Central memory CD8-positive, alpha-beta T cell (primary cell): ENCODE measurements at regions not wholly inside any gene's neighbourhood (a gene's known extent, or its start where the extent isn't known, plus 50 kb on each side); places are given as distances from the start of the nearest gene placed in this dataset.

Experiments
- ATAC-seq: fragments of 150-1000 bp; cut with Tn5 transposase; replicated peaks from 2 replicates; pipeline ENCODE4 v1.10.0; 2022; ENCODE audit warnings: mild to moderate bottlenecking, moderate FRiP score, moderate number of reproducible peaks; ENCODE audit not compliant: poor library complexity, severe bottlenecking; ENCODE audit errors: extremely low read depth
- DNase-seq, 2 donors: peaks; one replicate each; pipeline ENCODE4 v3.0.0; 2021; ENCODE audit warnings: low spot score in 2 of 2
- H3K27ac Mint-ChIP-seq: one replicate; pipeline ENCODE4 v1.8.0; 2022; ENCODE audit warnings: low read depth, mild to moderate bottlenecking, moderate library complexity, mixed read lengths
- H3K27me3 Mint-ChIP-seq: one replicate; pipeline ENCODE4 v1.8.0; 2022; ENCODE audit warnings: mixed read lengths
- H3K36me3 Mint-ChIP-seq: one replicate; pipeline ENCODE4 v1.8.0; 2022; ENCODE audit warnings: mild to moderate bottlenecking, moderate library complexity, mixed read lengths; ENCODE audit not compliant: insufficient read depth
- H3K4me1 Mint-ChIP-seq: one replicate; pipeline ENCODE4 v1.8.0; 2022; ENCODE audit warnings: mixed read lengths
- H3K4me3 Mint-ChIP-seq: one replicate; pipeline ENCODE4 v1.8.0; 2022; ENCODE audit warnings: mild to moderate bottlenecking, moderate library complexity, mixed read lengths
- H3K9me3 Mint-ChIP-seq: one replicate; pipeline ENCODE4 v1.8.0; 2022; ENCODE audit warnings: mixed read lengths

GRCh38 chr5:133708331-133708850 lies 96.0 kb upstream of the FSTL4 start:
- Mint-ChIP-seq H3K36me3 (no peaks in the 10 kb centered on the region), H3K9me3 (no peaks in the 10 kb centered on the region), H3K4me3 (no peak overlapping the region), H3K4me1 (no peaks in the 10 kb centered on the region), H3K27me3 (peaks cover 38% of the 10 kb centered on the region), H3K27ac (no peak overlapping the region)
- ATAC-seq (no peak), DNase-seq (no peak)

- ATAC-seq = no peak
These were observed 95.3 kb upstream of the FSTL4 start for GRCh38 chr5:133707629-133708028.

GRCh38 chr5:133706506-133707430 lies 94.4 kb upstream of the FSTL4 start:
- H3K4me1 Mint-ChIP-seq = no peaks in the 10 kb centered on the region
- H3K27ac Mint-ChIP-seq = no peak overlapping the region
- ATAC-seq = no peak
- peaks cover 38% of the 10 kb centered on the region for H3K27me3 Mint-ChIP-seq
- no peak for DNase-seq
- H3K36me3 Mint-ChIP-seq = no peaks in the 10 kb centered on the region
- no peak overlapping the region for H3K4me3 Mint-ChIP-seq
- no peaks in the 10 kb centered on the region for H3K9me3 Mint-ChIP-seq

More at GRCh38 chr5:133707629-133708028, 95.3 kb upstream of the FSTL4 start:
- DNase-seq = no peak
- Mint-ChIP-seq H3K4me1 (no peaks in the 10 kb centered on the region), H3K27ac (no peak overlapping the region), H3K9me3 (no peaks in the 10 kb centered on the region), H3K36me3 (no peaks in the 10 kb centered on the region), H3K4me3 (no peak overlapping the region), H3K27me3 (peaks cover 38% of the 10 kb centered on the region)

DNA sequence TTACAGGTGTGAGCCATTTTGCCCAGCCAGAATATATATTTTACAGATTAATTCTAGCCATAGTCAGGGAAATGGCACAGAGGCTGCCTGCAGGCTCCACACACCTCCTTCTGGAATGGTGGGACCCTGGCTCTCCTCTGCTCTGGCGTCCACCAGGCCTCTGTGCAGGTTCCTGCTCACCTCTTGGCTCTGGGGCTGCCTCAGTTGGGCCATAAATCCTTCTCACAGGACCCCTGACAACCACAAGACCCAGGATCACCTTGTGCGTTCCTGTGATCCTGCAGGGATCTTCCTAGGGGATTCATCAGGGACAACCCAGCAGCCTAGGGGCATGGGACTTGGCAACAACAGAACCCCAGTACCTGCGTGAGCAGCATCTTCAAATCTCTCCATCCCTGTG lies 93.0 kb upstream of the FSTL4 start:
- Mint-ChIP-seq H3K36me3 (no peaks in the 10 kb centered on the region), H3K27me3 (peaks cover 23% of the 10 kb centered on the region), H3K4me3 (no peak overlapping the region), H3K27ac (no peak overlapping the region), H3K9me3 (no peaks in the 10 kb centered on the region), H3K4me1 (no peaks in the 10 kb centered on the region)
- ATAC-seq (no peak), DNase-seq (no peak)

DNA sequence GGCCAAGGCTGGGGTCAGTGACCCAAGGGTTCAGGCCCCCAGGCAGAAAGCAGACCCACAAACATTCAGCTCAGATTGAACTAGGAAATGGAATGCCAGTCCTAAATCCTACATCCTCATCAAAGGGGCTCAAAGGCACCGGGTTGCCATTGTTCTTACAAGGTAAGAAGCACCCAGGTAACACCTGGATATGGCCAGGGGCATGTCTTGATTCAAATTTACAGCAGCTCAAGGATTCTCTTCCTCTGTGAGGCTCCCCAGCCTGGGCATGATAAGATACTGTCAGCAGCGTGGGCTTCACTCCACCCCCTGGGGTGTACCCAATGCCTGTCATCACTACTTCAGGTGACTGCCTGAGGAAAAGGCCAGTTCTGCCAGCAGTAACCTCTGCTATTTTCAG lies 92.1 kb upstream of the FSTL4 start:
- Mint-ChIP-seq H3K4me3 (no peak overlapping the region), H3K27ac (no peak overlapping the region), H3K4me1 (no peaks in the 10 kb centered on the region), H3K36me3 (no peaks in the 10 kb centered on the region), H3K9me3 (no peaks in the 10 kb centered on the region), H3K27me3 (peaks cover 14% of the 10 kb centered on the region)
- no peak for ATAC-seq
- DNase-seq = no peak

DNA sequence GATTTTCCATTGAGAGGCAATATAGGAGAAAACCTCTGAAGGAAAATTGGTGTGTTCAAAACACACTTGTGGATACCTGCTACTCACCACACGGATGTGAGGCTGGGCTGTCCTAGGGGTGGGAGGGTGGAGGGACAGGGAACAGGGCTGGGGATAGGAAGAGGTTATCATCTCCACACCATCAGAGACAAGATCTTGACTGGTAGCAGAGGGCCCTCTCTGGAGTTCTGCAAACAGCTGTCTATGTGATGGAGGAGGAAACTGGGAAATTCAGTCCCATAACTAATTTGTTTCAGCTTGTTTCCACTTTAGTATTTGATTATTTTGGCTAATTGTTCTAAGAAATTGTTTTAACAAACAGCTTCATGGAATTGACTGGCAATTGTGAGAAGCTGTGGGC lies 91.6 kb upstream of the FSTL4 start:
- Mint-ChIP-seq H3K4me1 (no peaks in the 10 kb centered on the region), H3K36me3 (no peaks in the 10 kb centered on the region), H3K4me3 (no peak overlapping the region), H3K9me3 (no peaks in the 10 kb centered on the region), H3K27ac (no peak overlapping the region), H3K27me3 (peaks cover 10% of the 10 kb centered on the region)
- ATAC-seq (no peak), DNase-seq (no peak)

DNA sequence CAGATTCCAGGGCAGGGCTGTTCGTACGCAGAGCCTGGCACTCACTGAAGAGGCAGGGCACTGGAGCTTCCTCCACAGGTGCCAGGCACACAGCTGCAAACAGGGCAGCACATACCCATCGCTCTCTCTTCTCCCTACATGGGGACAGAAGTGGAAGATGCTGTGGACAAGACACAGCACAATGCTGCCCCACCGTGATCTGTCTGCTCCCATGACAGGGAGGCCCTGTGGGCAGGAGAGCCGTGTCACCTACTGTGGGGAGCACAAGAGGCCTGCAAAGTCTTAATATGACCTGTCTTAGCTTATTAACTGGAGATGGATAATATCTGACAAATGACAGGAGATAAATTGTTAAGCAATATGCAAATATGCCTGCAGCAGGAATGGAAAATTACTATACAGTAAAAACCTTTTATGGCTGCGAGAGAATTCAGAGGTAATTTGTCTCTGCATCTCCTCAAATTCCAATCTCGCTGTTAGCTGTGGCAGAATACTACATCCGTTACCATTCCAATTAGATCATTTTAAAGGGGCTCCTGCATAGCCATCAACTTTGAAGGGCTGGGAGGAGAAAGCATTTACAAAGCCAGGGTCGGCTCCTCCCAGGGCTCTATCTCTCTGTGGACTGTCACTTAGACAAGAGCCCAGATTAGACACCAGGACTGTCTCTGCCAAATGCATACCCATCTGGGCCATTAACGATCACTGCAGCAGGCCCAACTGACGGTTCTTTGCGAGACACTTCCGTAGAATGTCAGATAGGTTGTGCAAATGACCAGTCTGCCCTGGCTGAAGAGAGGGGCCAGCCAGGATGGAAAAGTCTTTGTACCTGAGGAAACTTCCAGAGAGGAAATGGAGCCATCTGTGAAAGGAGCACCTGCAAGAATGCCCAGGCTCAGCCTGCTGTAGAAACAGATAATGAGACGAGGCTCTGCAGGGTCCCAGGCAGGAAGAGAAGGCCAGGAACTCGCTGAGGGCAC lies 90.7 kb upstream of the FSTL4 start:
- no peaks in the 10 kb centered on the region for H3K9me3 Mint-ChIP-seq
- no peak for DNase-seq
- H3K27ac Mint-ChIP-seq = no peak overlapping the region
- H3K4me3 Mint-ChIP-seq = no peak overlapping the region
- no peak for ATAC-seq
- no peaks in the 10 kb centered on the region for H3K36me3 Mint-ChIP-seq
- no peaks in the 10 kb centered on the region for H3K4me1 Mint-ChIP-seq
- peaks cover 10% of the 10 kb centered on the region for H3K27me3 Mint-ChIP-seq

GRCh38 chr5:133701871-133702270 lies 89.5 kb upstream of the FSTL4 start:
- Mint-ChIP-seq H3K36me3 (no peaks in the 10 kb centered on the region), H3K4me3 (no peak overlapping the region), H3K27me3 (peaks cover 4% of the 10 kb centered on the region), H3K9me3 (no peaks in the 10 kb centered on the region), H3K27ac (no peak overlapping the region), H3K4me1 (no peaks in the 10 kb centered on the region)
- ATAC-seq (no peak), DNase-seq (no peak)

DNA sequence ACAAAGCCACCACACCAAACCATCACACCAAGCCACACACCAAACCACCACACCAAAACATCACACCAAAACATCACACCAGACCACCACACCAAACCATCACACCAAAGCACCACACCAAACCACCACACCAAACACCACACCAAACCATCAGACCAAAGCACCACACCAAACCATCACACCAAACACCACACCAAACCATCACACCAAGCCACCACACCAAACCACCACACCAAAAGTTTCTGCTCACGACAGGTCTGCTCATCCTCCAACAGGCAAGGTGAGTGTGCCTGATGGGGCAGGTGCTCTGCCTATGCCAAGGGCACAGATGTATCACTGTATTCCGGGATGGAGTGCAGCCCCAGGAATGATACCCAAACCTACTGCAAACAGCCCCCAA lies 87.9 kb upstream of the FSTL4 start:
- peaks cover 11% of the 10 kb centered on the region for H3K27me3 Mint-ChIP-seq
- DNase-seq = no peak
- no peak overlapping the region for H3K27ac Mint-ChIP-seq
- no peaks in the 10 kb centered on the region for H3K36me3 Mint-ChIP-seq
- H3K4me3 Mint-ChIP-seq = no peak overlapping the region
- peaks cover 1% of the 10 kb centered on the region for H3K4me1 Mint-ChIP-seq
- no peak for ATAC-seq
- H3K9me3 Mint-ChIP-seq = no peaks in the 10 kb centered on the region

- DNase-seq (no peak), ATAC-seq (no peak)
- Mint-ChIP-seq H3K36me3 (no peaks in the 10 kb centered on the region), H3K4me3 (no peak overlapping the region), H3K9me3 (no peaks in the 10 kb centered on the region), H3K27me3 (peaks cover 24% of the 10 kb centered on the region), H3K27ac (no peak overlapping the region), H3K4me1 (peaks cover 10% of the 10 kb centered on the region)
These were observed 86.5 kb upstream of the FSTL4 start for GRCh38 chr5:133698646-133699526.

DNA sequence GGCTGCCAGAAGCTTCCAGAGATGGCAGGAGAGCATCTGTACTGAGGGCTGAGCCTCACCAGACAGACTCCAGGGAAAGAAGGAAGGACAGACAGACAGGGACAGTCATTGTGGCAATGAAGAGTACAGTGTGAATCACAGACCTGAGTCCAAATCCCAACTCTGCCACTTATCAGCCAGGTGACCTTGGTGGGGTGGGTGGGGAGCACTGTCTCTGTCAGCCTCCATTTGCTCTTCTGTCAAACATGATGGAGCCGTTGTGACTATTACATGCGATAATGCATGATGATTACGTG lies 85.9 kb upstream of the FSTL4 start:
- peaks cover 10% of the 10 kb centered on the region for H3K4me1 Mint-ChIP-seq
- H3K27me3 Mint-ChIP-seq = peaks cover 25% of the 10 kb centered on the region
- DNase-seq (no peak), ATAC-seq (no peak)
- no peak overlapping the region for H3K4me3 Mint-ChIP-seq
- no peaks in the 10 kb centered on the region for H3K36me3 Mint-ChIP-seq
- H3K9me3 Mint-ChIP-seq = no peaks in the 10 kb centered on the region
- H3K27ac Mint-ChIP-seq = no peak overlapping the region
